H9 (cell line): ENCODE measurements at regions not wholly inside any gene's neighbourhood (a gene's known extent, or its start where the extent isn't known, plus 50 kb on each side); places are given as distances from the start of the nearest gene placed in this dataset.
A peak's percentile ranks its signal among the peaks of the same experiment; 100 is the strongest.

Experiments
- DNase-seq: peaks from one replicate; pipeline ENCODE4 v3.0.0-alpha.2; 2017
- H2AFZ ChIP-seq: one replicate; pipeline ENCODE4 v1.6.1; 2013; ENCODE audit warnings: mild to moderate bottlenecking, low read length, control low read depth, moderate library complexity
- H2AK5ac ChIP-seq: 2 replicates; pipeline ENCODE4 v1.6.1; 2013; ENCODE audit warnings: low read length, control low read depth, mixed read lengths; ENCODE audit not compliant: insufficient read length
- H2BK120ac ChIP-seq: one replicate; pipeline ENCODE4 v1.6.1; 2013; ENCODE audit warnings: low read depth, mild to moderate bottlenecking, low read length, control low read depth, inconsistent platforms; ENCODE audit not compliant: poor library complexity, severe bottlenecking
- H2BK12ac ChIP-seq: 2 replicates; pipeline ENCODE4 v1.6.1; 2013; ENCODE audit warnings: low read length, control low read depth, mixed read lengths, low read depth; ENCODE audit not compliant: insufficient read length
- H2BK15ac ChIP-seq: 2 replicates; pipeline ENCODE4 v1.6.1; 2013; ENCODE audit warnings: low read depth, low read length, control low read depth
- H2BK20ac ChIP-seq: one replicate; pipeline ENCODE4 v1.6.1; 2013; ENCODE audit warnings: low read depth, mild to moderate bottlenecking, low read length, control low read depth, inconsistent platforms; ENCODE audit not compliant: poor library complexity, severe bottlenecking
- H2BK5ac ChIP-seq: 2 replicates; pipeline ENCODE4 v1.6.1; 2013; ENCODE audit warnings: low read length, control low read depth, mixed read lengths; ENCODE audit not compliant: insufficient read length
- H3K14ac ChIP-seq: 2 replicates; pipeline ENCODE4 v1.6.1; 2013; ENCODE audit warnings: low read length, control low read depth; ENCODE audit not compliant: insufficient read depth
- H3K18ac ChIP-seq: 2 replicates; pipeline ENCODE4 v1.6.1; 2013; ENCODE audit warnings: low read depth, mild to moderate bottlenecking, mixed read lengths, low read length, control low read depth; ENCODE audit not compliant: insufficient read length
- H3K23ac ChIP-seq: 2 replicates; pipeline ENCODE4 v1.6.1; 2013; ENCODE audit warnings: low read length, control low read depth, mixed read lengths, low read depth; ENCODE audit not compliant: insufficient read length
- H3K23me2 ChIP-seq: 2 replicates; pipeline ENCODE4 v1.6.1; 2013; ENCODE audit warnings: low read depth, mild to moderate bottlenecking, mixed read lengths, low read length, control low read depth; ENCODE audit not compliant: insufficient read length, poor library complexity, severe bottlenecking
- H3K27ac ChIP-seq: 2 replicates; pipeline ENCODE4 v1.5.1; 2013; ENCODE audit warnings: low read length, control low read depth, mixed read lengths, low read depth; ENCODE audit not compliant: insufficient read length
- H3K27me3 ChIP-seq: 2 replicates; pipeline ENCODE4 v1.6.1; 2013; ENCODE audit warnings: low read length, control low read depth, inconsistent platforms; ENCODE audit not compliant: insufficient read depth
- H3K4ac ChIP-seq: 2 replicates; pipeline ENCODE4 v1.6.1; 2013; ENCODE audit warnings: low read depth, mild to moderate bottlenecking, control low read depth, inconsistent platforms, low read length, moderate library complexity
- H3K4me1 ChIP-seq: 2 replicates; pipeline ENCODE4 v1.6.1; 2013; ENCODE audit warnings: low read length, control low read depth, inconsistent platforms; ENCODE audit not compliant: insufficient read depth
- H3K4me2 ChIP-seq: 2 replicates; pipeline ENCODE4 v1.6.1; 2013; ENCODE audit warnings: low read length, control low read depth, mixed read lengths; ENCODE audit not compliant: insufficient read length, insufficient read depth
- H3K56ac ChIP-seq: 2 replicates; pipeline ENCODE4 v1.6.1; 2013; ENCODE audit warnings: low read depth, mild to moderate bottlenecking, mixed read lengths, low read length, control low read depth; ENCODE audit not compliant: insufficient read length
- H3K79me1 ChIP-seq: 2 replicates; pipeline ENCODE4 v1.6.1; 2013; ENCODE audit warnings: low read depth, mild to moderate bottlenecking, moderate library complexity, low read length, control low read depth, inconsistent platforms; ENCODE audit not compliant: insufficient read depth, poor library complexity, severe bottlenecking
- H3K79me2 ChIP-seq: 2 replicates; pipeline ENCODE4 v1.6.1; 2013; ENCODE audit warnings: low read length, control low read depth, inconsistent platforms; ENCODE audit not compliant: insufficient read depth
- H3K9ac ChIP-seq: 2 replicates; pipeline ENCODE4 v1.6.1; 2013; ENCODE audit warnings: low read length, control low read depth, mixed read lengths; ENCODE audit not compliant: insufficient read length; ENCODE audit errors: extremely low read depth
- H3K9me3 ChIP-seq: one replicate; pipeline ENCODE4 v1.6.1; 2013; ENCODE audit warnings: low read depth, low read length, inconsistent platforms; ENCODE audit not compliant: control insufficient read depth
- H3T11ph ChIP-seq: one replicate; pipeline ENCODE4 v1.6.1; 2013; ENCODE audit warnings: mild to moderate bottlenecking, low read length, control low read depth, inconsistent platforms
- H4K20me1 ChIP-seq: one replicate; pipeline ENCODE4 v1.6.1; 2013; ENCODE audit not compliant: control insufficient read depth, insufficient read length, insufficient read depth
- H4K5ac ChIP-seq: 2 replicates; pipeline ENCODE4 v1.6.1; 2013; ENCODE audit warnings: low read depth, mild to moderate bottlenecking, mixed read lengths, low read length, control low read depth; ENCODE audit not compliant: insufficient read length
- H4K8ac ChIP-seq: replicated peaks from 2 replicates; pipeline ENCODE4 v1.6.1; 2013; ENCODE audit warnings: low read length, control low read depth, mixed read lengths, low read depth; ENCODE audit not compliant: insufficient read length
- H4K91ac ChIP-seq: 2 replicates; pipeline ENCODE4 v1.6.1; 2013; ENCODE audit warnings: low read depth, mild to moderate bottlenecking, moderate library complexity, mixed read lengths, low read length, control low read depth; ENCODE audit not compliant: insufficient read length
- H3K27ac Mint-ChIP-seq, 3 experiments: 2 replicates in 2 of 3; 3 replicates in 1 of 3; pipeline ENCODE4 v1.8.0; 2020 to 2021; ENCODE audit warnings: mixed read lengths in 3 of 3, mild to moderate bottlenecking in 1 of 3, moderate library complexity in 1 of 3
- H3K27me3 Mint-ChIP-seq: 2 replicates; pipeline ENCODE4 v1.8.0; 2021; ENCODE audit warnings: low read depth, mild to moderate bottlenecking, moderate library complexity, mixed read lengths
- H3K36me3 Mint-ChIP-seq, 3 experiments: 2 replicates in 2 of 3; 3 replicates in 1 of 3; pipeline ENCODE4 v1.8.0; 2020 to 2021; ENCODE audit warnings: low read depth in 3 of 3, mixed read lengths in 3 of 3; ENCODE audit not compliant: insufficient read depth in 1 of 3
- H3K4me1 Mint-ChIP-seq, 2 experiments: 2 replicates each; pipeline ENCODE4 v1.8.0; 2020; ENCODE audit warnings: mixed read lengths in 2 of 2
- H3K4me3 Mint-ChIP-seq, 2 experiments: 2 replicates in 1 of 2; 3 replicates in 1 of 2; pipeline ENCODE4 v1.8.0; 2020 to 2021; ENCODE audit warnings: mild to moderate bottlenecking in 2 of 2, mixed read lengths in 2 of 2, moderate library complexity in 1 of 2
- H3K9me3 Mint-ChIP-seq, 2 experiments: 2 replicates in 1 of 2; 3 replicates in 1 of 2; pipeline ENCODE4 v1.8.0; 2020; ENCODE audit warnings: mild to moderate bottlenecking in 2 of 2, mixed read lengths in 2 of 2, moderate library complexity in 1 of 2
- WGBS: extraction: QIAGEN DNeasy Blood & Tissue Kit; methylation state at CpG from one replicate; pipeline ENCODE4 v1.1.7; 2013; ENCODE audit warnings: missing lambda C conversion rate, low lambda C conversion rate, mixed read lengths; ENCODE audit not compliant: insufficient read length; ENCODE audit errors: extremely low coverage; 5-methylcytosine and 5-hydroxymethylcytosine counted together
- TF ChIP-seq, protein P1 (sequence below): fragments of 200-600 bp; sonication (generic); conservative IDR thresholded peaks from 3 replicates; pipeline ENCODE4 v1.8.0; 2021; ENCODE audit warnings: antibody characterized with exemption, mild to moderate bottlenecking

DNA sequence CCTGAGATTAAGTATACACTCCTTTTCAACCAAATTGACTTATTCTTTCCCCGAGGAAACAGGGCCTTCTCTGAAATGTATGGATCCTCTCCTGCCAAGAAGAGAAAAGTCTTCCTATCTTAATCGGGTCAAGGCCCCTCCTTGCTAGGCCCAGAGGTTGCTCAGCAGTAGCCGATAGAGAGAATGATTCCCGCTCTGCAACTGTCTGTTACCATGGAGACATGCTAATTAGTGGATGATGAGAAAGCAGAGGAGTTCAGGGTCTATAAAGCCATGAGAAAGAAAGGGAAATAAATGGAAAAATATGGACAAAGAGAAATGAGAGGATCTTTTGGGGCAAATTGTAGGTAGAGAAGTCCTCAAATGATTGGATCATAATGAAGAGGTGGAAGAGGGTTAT is 103.5 kb downstream of the POU4F1 start:
- no peaks in the 10 kb centered on the region for H3K79me1 ChIP-seq
- H2AK5ac ChIP-seq, result no peak overlapping the region
- Mint-ChIP-seq H3K36me3 (no peaks in the 10 kb centered on the region), H3K27ac (no peak overlapping the region), H3K4me1 (peaks cover 2 to 5% of the 10 kb centered on the region in 2 experiments; a peak in 2 of 4 replicates), H3K4me3 (no peak overlapping the region), H3K9me3 (no peaks in the 10 kb centered on the region), H3K27me3 (no peaks in the 10 kb centered on the region)
- no CpG with 5 or more reads among the region's 4 CpGs for WGBS
- no peaks in the 10 kb centered on the region for H3K4me1 ChIP-seq
- H3K4ac ChIP-seq, result no peak overlapping the region
- H3K18ac ChIP-seq, result no peak overlapping the region
- TF ChIP-seq, protein P1, sequence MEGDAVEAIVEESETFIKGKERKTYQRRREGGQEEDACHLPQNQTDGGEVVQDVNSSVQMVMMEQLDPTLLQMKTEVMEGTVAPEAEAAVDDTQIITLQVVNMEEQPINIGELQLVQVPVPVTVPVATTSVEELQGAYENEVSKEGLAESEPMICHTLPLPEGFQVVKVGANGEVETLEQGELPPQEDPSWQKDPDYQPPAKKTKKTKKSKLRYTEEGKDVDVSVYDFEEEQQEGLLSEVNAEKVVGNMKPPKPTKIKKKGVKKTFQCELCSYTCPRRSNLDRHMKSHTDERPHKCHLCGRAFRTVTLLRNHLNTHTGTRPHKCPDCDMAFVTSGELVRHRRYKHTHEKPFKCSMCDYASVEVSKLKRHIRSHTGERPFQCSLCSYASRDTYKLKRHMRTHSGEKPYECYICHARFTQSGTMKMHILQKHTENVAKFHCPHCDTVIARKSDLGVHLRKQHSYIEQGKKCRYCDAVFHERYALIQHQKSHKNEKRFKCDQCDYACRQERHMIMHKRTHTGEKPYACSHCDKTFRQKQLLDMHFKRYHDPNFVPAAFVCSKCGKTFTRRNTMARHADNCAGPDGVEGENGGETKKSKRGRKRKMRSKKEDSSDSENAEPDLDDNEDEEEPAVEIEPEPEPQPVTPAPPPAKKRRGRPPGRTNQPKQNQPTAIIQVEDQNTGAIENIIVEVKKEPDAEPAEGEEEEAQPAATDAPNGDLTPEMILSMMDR, result no peak
- no peak overlapping the region for H2AFZ ChIP-seq
- peak; percentile 33 for DNase-seq
- no peak overlapping the region for H3T11ph ChIP-seq
- H3K23me2 ChIP-seq, result no peaks in the 10 kb centered on the region
- H3K9me3 ChIP-seq, result no peaks in the 10 kb centered on the region
- no peak overlapping the region for H4K8ac ChIP-seq
- H3K23ac ChIP-seq, result no peak overlapping the region
- no peak overlapping the region for H3K56ac ChIP-seq
- H2BK15ac ChIP-seq, result no peak overlapping the region
- no peak overlapping the region for H3K9ac ChIP-seq
- H2BK20ac ChIP-seq, result no peak overlapping the region
- no peak overlapping the region for H3K4me2 ChIP-seq
- H3K14ac ChIP-seq, result no peak overlapping the region
- H3K27me3 ChIP-seq, result no peaks in the 10 kb centered on the region
- no peak overlapping the region for H2BK5ac ChIP-seq
- no peak overlapping the region for H4K91ac ChIP-seq
- no peaks in the 10 kb centered on the region for H3K79me2 ChIP-seq
- no peak overlapping the region for H3K27ac ChIP-seq
- no peak overlapping the region for H2BK120ac ChIP-seq
- no peak overlapping the region for H4K5ac ChIP-seq
- H4K20me1 ChIP-seq, result no peaks in the 10 kb centered on the region
- H2BK12ac ChIP-seq, result no peak overlapping the region
